ENCODE measurements at regions not wholly inside any gene's neighbourhood (a gene's known extent, or its start where the extent isn't known, plus 50 kb on each side); places are given as distances from the start of the nearest gene placed in this dataset.
"Not testable (repeated sequence)": the region's sequence is repeated elsewhere in the genome, so short reads cannot be mapped to it uniquely, and the experiment has no call there.

GRCh38 chr9:86488345-86488744, 134.1 kb upstream of the TUT7 start:
- DNase-seq (ENCODE audit: low spot score): no peak

GRCh38 chr9:86487838-86488233, 133.6 kb upstream of the TUT7 start:
- no peak for DNase-seq (ENCODE audit: low spot score)

- DNase-seq (ENCODE audit: low spot score): no peak
Measured at GRCh38 chr9:86486891-86487837, 133.0 kb upstream of the TUT7 start.

- no peak for DNase-seq (ENCODE audit: low spot score)
Measured at GRCh38 chr9:86485359-86485758, 131.1 kb upstream of the TUT7 start.

- DNase-seq (ENCODE audit: low spot score): no peak
Measured at GRCh38 chr9:86483496-86483895, 129.3 kb upstream of the TUT7 start.

- DNase-seq (ENCODE audit: low spot score): no peak
Measured at GRCh38 chr9:86481466-86481865, 127.3 kb upstream of the TUT7 start.

GRCh38 chr9:86475255-86475654, 121.0 kb upstream of the TUT7 start:
- not testable (repeated sequence) for DNase-seq (ENCODE audit: low spot score)

- DNase-seq (ENCODE audit: low spot score): no peak
Measured at GRCh38 chr9:86471171-86471815, 117.1 kb upstream of the TUT7 start.

- DNase-seq (ENCODE audit: low spot score): no peak
Measured at GRCh38 chr9:86470326-86470725, 116.1 kb upstream of the TUT7 start.

- DNase-seq (ENCODE audit: low spot score): no peak
Measured at GRCh38 chr9:86469476-86470250, 115.5 kb upstream of the TUT7 start.

GRCh38 chr9:86464242-86464641, 110.0 kb upstream of the TUT7 start:
- no peak for DNase-seq (ENCODE audit: low spot score)

GRCh38 chr9:86460216-86461002, 106.2 kb upstream of the TUT7 start:
- DNase-seq (ENCODE audit: low spot score): no peak

GRCh38 chr9:86459599-86460155, 105.5 kb upstream of the TUT7 start:
- DNase-seq (ENCODE audit: low spot score): no peak

GRCh38 chr9:86459191-86459590, 105.0 kb upstream of the TUT7 start:
- no peak for DNase-seq (ENCODE audit: low spot score)

GRCh38 chr9:86458191-86458855, 104.1 kb upstream of the TUT7 start:
- no peak for DNase-seq (ENCODE audit: low spot score)

GRCh38 chr9:86456416-86456815, 102.2 kb upstream of the TUT7 start:
- no peak for DNase-seq (ENCODE audit: low spot score)

- no peak for DNase-seq (ENCODE audit: low spot score)
Measured at GRCh38 chr9:86454701-86455615, 100.7 kb upstream of the TUT7 start.

GRCh38 chr9:86452201-86452828, 98.1 kb upstream of the TUT7 start:
- no peak for DNase-seq (ENCODE audit: low spot score)

- no peak for DNase-seq (ENCODE audit: low spot score)
Measured at GRCh38 chr9:86449246-86449645, 95.0 kb upstream of the TUT7 start.

All from CD4-positive, alpha-beta T cell treated with Interleukin-6 at 100 ng/mL for 8 hours (primary cell).